Liver (tissue), 8 donors: ENCODE measurements at regions not wholly inside any gene's neighbourhood (a gene's known extent, or its start where the extent isn't known, plus 50 kb on each side); places are given as distances from the start of the nearest gene placed in this dataset.

ENCODE experiments used
- DNase-seq: peaks from one replicate; pipeline ENCODE4 v3.0.0-alpha.2; 2017; ENCODE audit warnings: low spot score
- H3K27ac ChIP-seq, 2 donors: one replicate each; pipeline ENCODE4 v1.7.0; 2013; ENCODE audit warnings: inconsistent platforms in 2 of 2, low read length in 2 of 2, control low read depth in 1 of 2, low read depth in 1 of 2, mild to moderate bottlenecking in 1 of 2
- H3K27me3 ChIP-seq, 4 donors: one replicate each; pipeline versions ENCODE4 v1.6.1 to v1.7.0; 2013; ENCODE audit warnings: low read length in 3 of 4, inconsistent platforms in 1 of 4, mild to moderate bottlenecking in 1 of 4, moderate library complexity in 1 of 4; ENCODE audit not compliant: control insufficient read depth in 4 of 4, insufficient read depth in 4 of 4
- H3K36me3 ChIP-seq, 4 donors: one replicate each; pipeline versions ENCODE4 v1.6.1 to v1.7.0; 2013; ENCODE audit warnings: low read length in 3 of 4, mild to moderate bottlenecking in 3 of 4, low read depth in 1 of 4, moderate library complexity in 1 of 4; ENCODE audit not compliant: control insufficient read depth in 4 of 4, insufficient read depth in 3 of 4
- H3K4me1 ChIP-seq, 4 donors: one replicate each; pipeline versions ENCODE4 v1.6.1 to v1.7.0; 2013; ENCODE audit warnings: low read length in 3 of 4, mild to moderate bottlenecking in 3 of 4, moderate library complexity in 1 of 4; ENCODE audit not compliant: control insufficient read depth in 4 of 4, insufficient read depth in 4 of 4
- H3K4me3 ChIP-seq, 3 donors: one replicate each; pipeline versions ENCODE4 v1.6.1 to v1.7.0; 2013; ENCODE audit warnings: low read length in 3 of 3, control low read depth in 1 of 3, low read depth in 1 of 3, mild to moderate bottlenecking in 1 of 3
- H3K9ac ChIP-seq, 2 donors: one replicate each; pipeline ENCODE4 v1.7.0; 2013; ENCODE audit warnings: low read length in 2 of 2, mild to moderate bottlenecking in 2 of 2, moderate library complexity in 2 of 2, control low read depth in 1 of 2, low read depth in 1 of 2
- H3K9me3 ChIP-seq, 4 donors: one replicate each; pipeline versions ENCODE4 v1.6.1 to v1.7.0; 2013; ENCODE audit warnings: low read length in 3 of 4; ENCODE audit not compliant: control insufficient read depth in 4 of 4
- EGR1 ChIP-seq, 2 donors: IDR thresholded peaks; 2 replicates each; pipeline ENCODE4 v1.6.1; 2016 to 2018; ENCODE audit warnings: antibody characterized with exemption in 2 of 2, low read depth in 2 of 2
- FOXA1 ChIP-seq: IDR thresholded peaks from 2 replicates; pipeline ENCODE4 v1.6.1; 2016; ENCODE audit warnings: antibody characterized with exemption
- FOXA2 ChIP-seq: IDR thresholded peaks from 2 replicates; pipeline ENCODE4 v1.6.1; 2016; ENCODE audit warnings: antibody characterized with exemption
- GABPA ChIP-seq, 2 donors: IDR thresholded peaks in 1 of 2; conservative IDR thresholded peaks in 1 of 2; 2 replicates each; pipeline ENCODE4 v1.6.1; 2016; ENCODE audit warnings: antibody characterized with exemption in 2 of 2, mild to moderate bottlenecking in 1 of 2, moderate library complexity in 1 of 2
- HNF4A ChIP-seq, 2 donors: conservative IDR thresholded peaks; 2 replicates each; pipeline ENCODE4 v1.6.1; 2016; ENCODE audit warnings: antibody characterized with exemption in 2 of 2, mild to moderate bottlenecking in 2 of 2
- JUND ChIP-seq, 2 donors: IDR thresholded peaks; 2 replicates each; pipeline ENCODE4 v1.6.1; 2016; ENCODE audit warnings: antibody characterized with exemption in 2 of 2
- NR2F2 ChIP-seq: IDR thresholded peaks from 2 replicates; pipeline ENCODE4 v1.6.1; 2016; ENCODE audit warnings: antibody characterized with exemption
- RAD21 ChIP-seq, 2 donors: IDR thresholded peaks; 2 replicates each; pipeline ENCODE4 v1.6.1; 2016; ENCODE audit warnings: antibody characterized with exemption in 2 of 2, mild to moderate bottlenecking in 2 of 2
- SP1 ChIP-seq: IDR thresholded peaks from 2 replicates; pipeline ENCODE4 v1.6.1; 2018; ENCODE audit warnings: antibody characterized with exemption, mild to moderate bottlenecking
- TAF1 ChIP-seq: conservative IDR thresholded peaks from 2 replicates; pipeline ENCODE4 v1.6.1; 2016; ENCODE audit warnings: antibody characterized with exemption, mild to moderate bottlenecking
- YY1 ChIP-seq: IDR thresholded peaks from 2 replicates; pipeline ENCODE4 v1.6.1; 2016; ENCODE audit warnings: antibody characterized with exemption, mild to moderate bottlenecking
- WGBS: extraction: QIAGEN DNeasy Blood & Tissue Kit; methylation state at CpG from one replicate; pipeline ENCODE4 v1.1.7; 2013; 5-methylcytosine and 5-hydroxymethylcytosine counted together
- TF ChIP-seq, protein P1 (sequence below): IDR thresholded peaks from 2 replicates; pipeline ENCODE4 v1.6.1; 2016; ENCODE audit warnings: antibody characterized with exemption
- TF ChIP-seq, protein P2 (sequence below): IDR thresholded peaks from 2 replicates; pipeline ENCODE4 v1.6.1; 2016; ENCODE audit warnings: antibody characterized with exemption
- TF ChIP-seq, protein P3 (sequence below): IDR thresholded peaks from 2 replicates; pipeline ENCODE4 v1.6.1; 2016; ENCODE audit warnings: antibody characterized with exemption
- TF ChIP-seq, protein P4 (sequence below): fragments of 150-350 bp; IDR thresholded peaks from 2 replicates; pipeline ENCODE4 v1.5.1; 2017; ENCODE audit warnings: improper control_type of control experiment, low read depth, low read length; ENCODE audit not compliant: missing input control
- TF ChIP-seq, protein P5 (sequence below): IDR thresholded peaks from 2 replicates; pipeline ENCODE4 v1.6.1; 2016; ENCODE audit warnings: antibody characterized with exemption, mild to moderate bottlenecking
- donor health status: healthy.
- donor health status: healthy.
- donor health status: healthy.
- donor health status: healthy.
- donor health status: healthy.

DNA sequence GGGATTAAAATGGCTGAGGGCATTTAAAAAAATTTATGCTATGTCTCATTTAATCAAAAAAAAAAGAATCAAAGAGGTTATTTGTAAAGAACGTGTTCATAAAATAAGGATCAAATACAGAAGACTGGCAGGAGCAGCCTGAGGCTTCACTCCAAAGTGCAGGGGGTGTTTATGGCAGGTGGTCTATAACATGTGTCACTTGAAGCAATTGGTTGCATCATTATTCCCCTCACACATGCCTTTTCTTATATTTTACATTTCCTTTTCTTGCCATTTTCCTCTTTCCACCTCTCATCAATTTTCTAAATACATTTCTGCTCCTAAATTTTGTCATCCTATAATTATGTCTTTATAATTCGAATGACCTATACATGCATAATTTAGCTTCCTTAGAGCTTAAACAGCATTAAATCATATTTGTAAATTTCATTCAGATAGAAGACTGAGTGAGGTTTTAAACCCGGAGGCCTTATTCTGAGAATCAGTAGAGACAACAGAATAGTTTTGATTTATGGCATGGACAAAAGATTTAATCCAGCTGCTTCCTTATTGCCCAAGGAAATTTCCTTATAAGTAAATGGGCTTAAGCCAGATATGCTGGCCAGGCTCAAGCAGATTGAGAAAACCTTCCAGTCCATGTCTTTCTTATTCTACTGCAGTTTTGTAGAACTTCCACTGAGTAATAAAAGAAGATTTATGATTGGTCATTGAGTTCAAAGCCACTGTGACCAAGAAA lies 322.8 kb downstream of the TGFB2 start:
- WGBS = 82% methylated on average over 3 of the region's 3 CpGs
- TF ChIP-seq FOXA2 (no peak), FOXA1 (no peak), YY1 (no peak), GABPA (IDR thresholded peaks at IDR 0.05 in 1 of 2, conservative IDR thresholded peaks at IDR 0.05 in 1 of 2) (no peak), SP1 (no peak), HNF4A (conservative IDR thresholded peaks at IDR 0.05) (no peak), JUND (IDR thresholded peaks at IDR 0.05) (no peak), RAD21 (IDR thresholded peaks at IDR 0.05) (no peak), NR2F2 (no peak), EGR1 (IDR thresholded peaks at IDR 0.05; ENCODE audit: low read depth in 2 of 2) (no peak), TAF1 (no peak)
- TF ChIP-seq, protein P1, sequence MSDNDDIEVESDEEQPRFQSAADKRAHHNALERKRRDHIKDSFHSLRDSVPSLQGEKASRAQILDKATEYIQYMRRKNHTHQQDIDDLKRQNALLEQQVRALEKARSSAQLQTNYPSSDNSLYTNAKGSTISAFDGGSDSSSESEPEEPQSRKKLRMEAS = no peak
- TF ChIP-seq, protein P2, sequence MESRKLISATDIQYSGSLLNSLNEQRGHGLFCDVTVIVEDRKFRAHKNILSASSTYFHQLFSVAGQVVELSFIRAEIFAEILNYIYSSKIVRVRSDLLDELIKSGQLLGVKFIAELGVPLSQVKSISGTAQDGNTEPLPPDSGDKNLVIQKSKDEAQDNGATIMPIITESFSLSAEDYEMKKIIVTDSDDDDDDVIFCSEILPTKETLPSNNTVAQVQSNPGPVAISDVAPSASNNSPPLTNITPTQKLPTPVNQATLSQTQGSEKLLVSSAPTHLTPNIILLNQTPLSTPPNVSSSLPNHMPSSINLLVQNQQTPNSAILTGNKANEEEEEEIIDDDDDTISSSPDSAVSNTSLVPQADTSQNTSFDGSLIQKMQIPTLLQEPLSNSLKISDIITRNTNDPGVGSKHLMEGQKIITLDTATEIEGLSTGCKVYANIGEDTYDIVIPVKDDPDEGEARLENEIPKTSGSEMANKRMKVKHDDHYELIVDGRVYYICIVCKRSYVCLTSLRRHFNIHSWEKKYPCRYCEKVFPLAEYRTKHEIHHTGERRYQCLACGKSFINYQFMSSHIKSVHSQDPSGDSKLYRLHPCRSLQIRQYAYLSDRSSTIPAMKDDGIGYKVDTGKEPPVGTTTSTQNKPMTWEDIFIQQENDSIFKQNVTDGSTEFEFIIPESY = no peak
- TF ChIP-seq, protein P3, sequence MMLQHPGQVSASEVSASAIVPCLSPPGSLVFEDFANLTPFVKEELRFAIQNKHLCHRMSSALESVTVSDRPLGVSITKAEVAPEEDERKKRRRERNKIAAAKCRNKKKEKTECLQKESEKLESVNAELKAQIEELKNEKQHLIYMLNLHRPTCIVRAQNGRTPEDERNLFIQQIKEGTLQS = no peak
- TF ChIP-seq, protein P4, sequence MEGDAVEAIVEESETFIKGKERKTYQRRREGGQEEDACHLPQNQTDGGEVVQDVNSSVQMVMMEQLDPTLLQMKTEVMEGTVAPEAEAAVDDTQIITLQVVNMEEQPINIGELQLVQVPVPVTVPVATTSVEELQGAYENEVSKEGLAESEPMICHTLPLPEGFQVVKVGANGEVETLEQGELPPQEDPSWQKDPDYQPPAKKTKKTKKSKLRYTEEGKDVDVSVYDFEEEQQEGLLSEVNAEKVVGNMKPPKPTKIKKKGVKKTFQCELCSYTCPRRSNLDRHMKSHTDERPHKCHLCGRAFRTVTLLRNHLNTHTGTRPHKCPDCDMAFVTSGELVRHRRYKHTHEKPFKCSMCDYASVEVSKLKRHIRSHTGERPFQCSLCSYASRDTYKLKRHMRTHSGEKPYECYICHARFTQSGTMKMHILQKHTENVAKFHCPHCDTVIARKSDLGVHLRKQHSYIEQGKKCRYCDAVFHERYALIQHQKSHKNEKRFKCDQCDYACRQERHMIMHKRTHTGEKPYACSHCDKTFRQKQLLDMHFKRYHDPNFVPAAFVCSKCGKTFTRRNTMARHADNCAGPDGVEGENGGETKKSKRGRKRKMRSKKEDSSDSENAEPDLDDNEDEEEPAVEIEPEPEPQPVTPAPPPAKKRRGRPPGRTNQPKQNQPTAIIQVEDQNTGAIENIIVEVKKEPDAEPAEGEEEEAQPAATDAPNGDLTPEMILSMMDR = no peak
- TF ChIP-seq, protein P5, sequence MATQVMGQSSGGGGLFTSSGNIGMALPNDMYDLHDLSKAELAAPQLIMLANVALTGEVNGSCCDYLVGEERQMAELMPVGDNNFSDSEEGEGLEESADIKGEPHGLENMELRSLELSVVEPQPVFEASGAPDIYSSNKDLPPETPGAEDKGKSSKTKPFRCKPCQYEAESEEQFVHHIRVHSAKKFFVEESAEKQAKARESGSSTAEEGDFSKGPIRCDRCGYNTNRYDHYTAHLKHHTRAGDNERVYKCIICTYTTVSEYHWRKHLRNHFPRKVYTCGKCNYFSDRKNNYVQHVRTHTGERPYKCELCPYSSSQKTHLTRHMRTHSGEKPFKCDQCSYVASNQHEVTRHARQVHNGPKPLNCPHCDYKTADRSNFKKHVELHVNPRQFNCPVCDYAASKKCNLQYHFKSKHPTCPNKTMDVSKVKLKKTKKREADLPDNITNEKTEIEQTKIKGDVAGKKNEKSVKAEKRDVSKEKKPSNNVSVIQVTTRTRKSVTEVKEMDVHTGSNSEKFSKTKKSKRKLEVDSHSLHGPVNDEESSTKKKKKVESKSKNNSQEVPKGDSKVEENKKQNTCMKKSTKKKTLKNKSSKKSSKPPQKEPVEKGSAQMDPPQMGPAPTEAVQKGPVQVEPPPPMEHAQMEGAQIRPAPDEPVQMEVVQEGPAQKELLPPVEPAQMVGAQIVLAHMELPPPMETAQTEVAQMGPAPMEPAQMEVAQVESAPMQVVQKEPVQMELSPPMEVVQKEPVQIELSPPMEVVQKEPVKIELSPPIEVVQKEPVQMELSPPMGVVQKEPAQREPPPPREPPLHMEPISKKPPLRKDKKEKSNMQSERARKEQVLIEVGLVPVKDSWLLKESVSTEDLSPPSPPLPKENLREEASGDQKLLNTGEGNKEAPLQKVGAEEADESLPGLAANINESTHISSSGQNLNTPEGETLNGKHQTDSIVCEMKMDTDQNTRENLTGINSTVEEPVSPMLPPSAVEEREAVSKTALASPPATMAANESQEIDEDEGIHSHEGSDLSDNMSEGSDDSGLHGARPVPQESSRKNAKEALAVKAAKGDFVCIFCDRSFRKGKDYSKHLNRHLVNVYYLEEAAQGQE = no peak

More for the DNA sequence above, 322.8 kb downstream of the TGFB2 start:
- no peaks in the 10 kb centered on the region for H3K36me3 ChIP-seq
- H3K27me3 ChIP-seq = no peaks in the 10 kb centered on the region
- no peaks in the 10 kb centered on the region for H3K9me3 ChIP-seq
- H3K9ac ChIP-seq = no peak overlapping the region
- H3K27ac ChIP-seq = no peak overlapping the region
- no peaks in the 10 kb centered on the region for H3K4me1 ChIP-seq
- no peak for DNase-seq
- no peak overlapping the region for H3K4me3 ChIP-seq
